NCI-H82 treated with DMSO at 0.1 percent for 48 hours (cell line): ENCODE measurements at regions not wholly inside any gene's neighbourhood (a gene's known extent, or its start where the extent isn't known, plus 50 kb on each side); places are given as distances from the start of the nearest gene placed in this dataset.
"Not testable (repeated sequence)": the region's sequence is repeated elsewhere in the genome, so short reads cannot be mapped to it uniquely, and the experiment has no call there.

Experiments used
- DNase-seq: peaks from one replicate; lab custom pipeline; 2025; ENCODE audit not compliant: unreplicated experiment; lab: John Stamatoyannopoulos, UW

DNA sequence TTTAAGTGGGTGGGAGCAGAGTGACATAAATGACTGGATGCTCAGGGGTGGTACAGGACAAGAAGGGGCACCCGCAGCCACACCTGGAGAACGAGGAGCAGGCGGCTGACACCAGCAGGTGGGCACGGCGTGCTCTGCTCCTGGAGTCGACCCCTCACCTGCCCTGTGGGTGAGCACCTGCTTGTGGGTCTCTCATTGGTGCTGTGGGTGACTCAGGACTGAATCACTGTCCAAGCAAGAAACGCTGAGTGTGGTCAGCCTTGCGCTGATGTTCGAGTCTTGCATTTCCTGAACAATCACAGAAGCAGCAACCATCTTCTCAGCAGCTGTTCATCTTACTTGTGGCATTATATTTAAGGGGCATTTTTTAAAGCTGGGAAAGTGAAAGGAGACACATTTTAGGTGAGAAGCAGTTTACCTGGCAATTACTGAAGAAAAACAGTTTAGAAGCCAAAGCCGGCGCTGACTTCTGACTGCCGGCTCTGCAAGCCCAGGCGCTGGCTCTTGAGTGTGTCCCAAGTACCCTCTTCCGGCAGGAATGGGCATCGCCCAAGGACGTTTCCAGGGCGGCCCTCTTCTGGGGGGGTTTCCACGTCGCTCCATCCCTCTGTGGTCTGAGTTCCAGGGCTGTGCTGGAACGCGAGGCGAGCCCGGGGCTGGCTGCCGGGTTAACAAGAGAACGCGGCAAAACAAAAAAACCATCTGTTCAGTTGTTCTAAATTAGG lies 145.2 kb upstream of the PFKP start:
- no peak for DNase-seq

DNA sequence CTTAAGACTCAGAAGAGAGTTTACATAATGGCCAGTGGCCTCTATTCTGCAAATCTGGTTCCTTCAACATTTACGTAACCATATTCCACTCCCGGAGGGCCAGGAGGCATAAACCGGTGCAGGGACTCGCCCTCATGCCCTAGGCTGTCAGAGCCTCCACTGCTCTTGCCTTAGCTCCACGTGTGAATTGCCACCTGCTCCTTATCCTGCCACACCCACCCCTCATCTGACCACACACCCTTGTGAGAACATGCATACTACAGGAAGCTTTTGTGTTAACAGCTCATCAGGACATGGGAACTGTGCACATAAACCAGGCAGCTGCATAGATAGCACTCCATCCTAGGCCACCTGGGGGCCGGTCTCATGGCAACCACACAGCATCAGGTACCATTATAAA lies 146.7 kb upstream of the PFKP start:
- DNase-seq: no peak

- DNase-seq: no peak
These were observed 147.2 kb upstream of the PFKP start for GRCh38 chr10:2920168-2920567.

GRCh38 chr10:2919016-2919415 lies 148.3 kb upstream of the PFKP start:
- DNase-seq: no peak

DNA sequence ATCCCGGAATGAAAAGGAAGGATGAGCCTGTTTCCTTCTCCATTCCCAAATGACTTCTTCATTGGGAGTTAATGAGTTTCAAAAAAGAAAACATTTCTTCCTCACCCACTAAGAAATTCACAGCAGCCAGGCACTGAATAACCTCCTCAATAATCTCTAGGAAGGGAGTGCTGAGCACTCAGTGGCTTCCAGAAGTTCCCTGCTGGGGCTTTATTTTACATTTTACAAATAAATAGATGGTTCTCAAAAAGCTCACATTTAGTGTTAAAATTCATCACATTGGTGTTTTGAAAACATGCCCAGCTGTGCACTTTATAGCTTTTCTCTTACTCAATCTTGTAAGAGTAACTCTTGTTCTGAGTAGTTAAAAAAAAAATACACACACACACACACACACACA lies 148.9 kb upstream of the PFKP start:
- no peak for DNase-seq

GRCh38 chr10:2917926-2918325 lies 149.4 kb upstream of the PFKP start:
- DNase-seq: no peak

DNA sequence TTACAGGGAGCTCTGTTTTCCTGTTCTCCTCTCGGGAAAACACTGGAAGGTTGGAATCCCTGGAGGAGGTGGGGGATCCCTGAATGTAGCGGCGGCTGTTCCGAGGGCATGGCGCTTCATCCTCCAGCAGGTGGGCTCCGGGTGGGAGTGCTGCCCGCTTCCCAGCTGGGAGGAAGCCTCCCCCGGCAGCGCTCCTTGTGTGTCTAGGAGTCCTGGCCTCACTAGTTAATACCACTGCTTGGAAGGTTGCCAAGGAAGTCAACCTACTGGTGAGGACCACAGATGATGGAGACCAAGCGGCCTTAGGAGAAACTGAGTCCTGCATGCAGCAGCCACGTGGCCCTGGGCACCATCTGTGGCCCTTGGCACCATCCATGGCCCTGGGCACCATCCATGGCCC lies 151.9 kb upstream of the PFKP start:
- no peak for DNase-seq

DNA sequence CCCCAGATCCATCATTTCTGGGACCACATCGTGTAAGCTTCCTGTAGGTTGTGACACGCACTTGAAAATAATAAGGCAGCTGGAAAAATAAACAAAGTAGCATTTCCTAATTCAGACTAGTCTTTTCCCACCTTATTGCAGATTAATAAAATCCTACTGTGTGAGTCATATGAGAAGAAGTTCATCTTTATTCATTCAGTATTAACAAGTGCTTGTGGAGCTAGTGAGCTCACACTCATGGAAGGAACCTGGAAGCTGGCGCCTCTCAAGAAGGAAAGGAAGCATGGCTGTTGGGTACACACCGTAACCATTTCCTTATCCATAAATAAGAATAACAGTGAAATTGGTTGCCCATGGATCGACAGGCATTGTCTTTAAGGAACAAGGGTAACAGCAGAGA lies 152.6 kb upstream of the PFKP start:
- no peak for DNase-seq

DNA sequence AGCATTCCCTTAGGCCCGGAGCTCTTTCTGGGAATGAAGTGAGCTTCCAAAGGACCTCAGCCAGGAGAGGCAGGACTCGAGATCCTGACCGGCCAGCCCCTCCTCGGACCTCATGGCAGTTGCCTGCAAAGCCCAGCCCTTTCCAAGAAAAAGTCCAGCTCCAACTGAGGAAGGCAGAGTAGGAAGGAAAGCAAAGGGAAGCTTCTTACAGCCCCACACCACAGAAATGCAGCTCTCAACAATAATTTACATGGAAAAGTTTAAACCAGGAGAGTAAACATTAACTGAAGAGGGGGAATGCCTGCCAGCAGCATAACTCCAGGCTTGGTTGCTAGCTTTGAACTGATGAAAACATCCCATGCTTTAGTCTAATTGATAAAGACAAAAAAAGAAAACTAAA lies 153.9 kb upstream of the PFKP start:
- DNase-seq: no peak

DNA sequence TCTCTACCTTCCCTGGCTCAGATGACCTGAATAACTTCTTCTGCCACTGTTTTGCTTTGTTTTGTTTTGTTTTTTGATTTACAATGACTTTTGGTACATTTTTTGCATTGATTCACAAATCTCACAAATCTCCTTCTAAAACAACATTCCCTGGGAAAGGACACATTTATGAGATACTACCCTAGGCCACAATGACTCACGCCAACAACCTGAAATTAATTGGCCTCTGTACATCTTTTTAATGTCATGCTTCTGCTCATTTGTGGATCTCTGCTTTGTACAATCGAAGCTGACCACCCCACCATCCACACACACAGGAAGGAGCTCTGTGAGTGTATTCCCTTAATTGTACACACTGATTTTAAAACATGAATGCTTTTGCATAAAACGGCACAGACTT lies 156.7 kb upstream of the PFKP start:
- no peak for DNase-seq

DNA sequence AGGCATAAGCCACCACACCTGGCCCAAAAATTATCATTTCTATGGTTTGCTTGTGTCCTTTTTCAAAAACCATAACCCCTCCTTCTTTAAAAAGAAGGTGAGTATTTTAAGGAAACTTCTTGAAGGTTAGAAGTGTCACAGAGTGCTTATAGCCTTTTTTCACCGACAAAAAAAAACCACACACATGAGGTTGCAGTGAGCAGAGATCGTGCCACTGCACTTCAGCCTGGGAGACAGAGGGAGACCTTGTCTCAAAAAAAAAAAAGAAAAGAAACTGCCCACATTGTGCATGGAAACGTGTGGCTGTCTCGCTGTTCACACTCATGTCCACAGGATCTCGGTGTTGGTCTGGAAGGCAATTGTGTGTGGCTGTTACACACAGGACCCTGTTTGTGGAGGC lies 157.4 kb upstream of the PFKP start:
- DNase-seq: no peak

GRCh38 chr10:2908851-2909630 lies 158.3 kb upstream of the PFKP start:
- no peak for DNase-seq

DNA sequence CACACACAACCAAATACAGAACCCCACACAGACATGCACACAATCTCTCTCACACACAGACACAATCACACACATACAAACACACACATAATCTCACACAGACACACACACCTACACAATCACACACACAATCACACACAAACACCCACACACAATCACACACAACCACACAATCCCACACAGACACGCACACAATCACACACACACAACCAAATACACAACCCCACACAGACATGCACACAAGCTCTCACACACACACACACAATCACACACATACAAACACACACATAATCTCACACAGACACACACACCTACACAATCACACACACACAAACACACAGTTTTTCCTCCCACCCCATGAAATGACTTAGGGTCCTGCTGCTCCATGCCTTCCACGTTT lies 160.4 kb upstream of the PFKP start:
- DNase-seq: no peak

GRCh38 chr10:2905851-2906250 lies 161.5 kb upstream of the PFKP start:
- no peak for DNase-seq

DNA sequence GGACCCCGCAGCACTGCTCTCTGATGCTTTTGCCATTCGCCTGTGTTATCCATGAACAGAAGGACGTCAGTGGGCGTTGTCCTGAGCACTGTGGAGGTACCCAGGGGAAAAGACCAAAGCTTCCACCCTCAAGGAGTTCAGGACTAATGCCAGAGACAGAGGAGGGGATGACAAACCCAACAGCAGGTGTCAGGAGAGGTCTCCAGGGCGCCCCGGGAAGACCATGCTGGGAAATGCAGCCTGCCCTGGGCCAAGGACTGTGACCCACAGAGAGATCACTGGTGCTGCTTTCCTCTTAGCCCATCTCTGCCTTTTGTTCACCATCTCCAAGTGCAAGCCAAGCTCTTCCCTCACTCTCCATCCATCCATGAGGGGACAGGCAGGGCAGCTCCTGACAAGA lies 166.8 kb upstream of the PFKP start:
- DNase-seq: no peak

DNA sequence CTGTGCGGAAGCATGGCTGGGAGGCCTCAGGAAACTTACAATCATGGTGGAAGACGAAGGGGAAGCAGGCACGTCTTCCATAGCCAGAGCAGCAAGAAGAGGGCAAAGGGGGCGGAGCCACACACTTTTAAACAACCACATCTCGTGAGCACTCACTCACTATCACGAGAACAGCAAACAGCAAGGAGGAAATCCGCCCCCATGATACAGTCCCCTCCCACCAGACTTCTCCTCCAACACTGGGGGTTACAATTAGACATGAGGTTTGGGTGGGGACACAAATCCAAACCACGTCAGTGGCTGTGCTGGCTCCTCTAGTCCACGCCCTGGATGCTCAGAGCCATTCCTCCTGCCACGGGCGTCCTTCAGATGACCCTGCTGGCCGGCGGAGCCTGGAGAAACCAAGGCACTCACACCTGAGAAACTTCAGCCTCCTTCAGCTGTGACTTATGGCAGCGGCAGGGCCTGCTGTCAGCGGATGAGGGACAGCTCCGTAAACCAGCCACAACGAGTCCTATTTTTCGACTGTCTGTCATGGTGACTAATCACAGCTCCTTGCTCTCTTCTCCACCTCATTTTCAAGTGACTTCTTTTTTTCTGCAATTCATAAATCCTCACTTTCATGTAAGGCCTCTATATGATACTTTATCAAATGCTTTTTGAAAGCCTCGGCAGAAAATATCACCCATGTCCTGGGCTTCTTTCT lies 167.9 kb upstream of the PFKP start:
- no peak for DNase-seq

DNA sequence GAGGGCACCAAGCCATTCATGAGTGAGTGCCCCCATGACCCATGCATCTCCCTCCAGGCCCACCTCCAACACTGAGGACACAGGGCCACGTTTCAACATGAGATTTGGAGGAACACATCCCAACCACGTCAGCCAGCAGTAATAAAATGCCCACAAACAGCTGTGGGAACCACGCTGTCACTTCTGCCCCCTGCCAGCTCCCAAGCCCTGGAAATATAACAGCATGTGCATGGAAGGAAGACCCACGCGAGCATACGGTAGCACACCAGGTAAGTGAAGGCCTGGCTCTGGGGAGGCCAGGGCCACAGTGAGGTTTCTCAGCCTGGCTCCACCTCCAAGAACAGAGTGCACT lies 168.9 kb upstream of the PFKP start:
- no peak for DNase-seq

GRCh38 chr10:2897619-2898508 lies 169.5 kb upstream of the PFKP start:
- DNase-seq: no peak

GRCh38 chr10:2896334-2896733 lies 171.0 kb upstream of the PFKP start:
- DNase-seq: not testable (repeated sequence)

DNA sequence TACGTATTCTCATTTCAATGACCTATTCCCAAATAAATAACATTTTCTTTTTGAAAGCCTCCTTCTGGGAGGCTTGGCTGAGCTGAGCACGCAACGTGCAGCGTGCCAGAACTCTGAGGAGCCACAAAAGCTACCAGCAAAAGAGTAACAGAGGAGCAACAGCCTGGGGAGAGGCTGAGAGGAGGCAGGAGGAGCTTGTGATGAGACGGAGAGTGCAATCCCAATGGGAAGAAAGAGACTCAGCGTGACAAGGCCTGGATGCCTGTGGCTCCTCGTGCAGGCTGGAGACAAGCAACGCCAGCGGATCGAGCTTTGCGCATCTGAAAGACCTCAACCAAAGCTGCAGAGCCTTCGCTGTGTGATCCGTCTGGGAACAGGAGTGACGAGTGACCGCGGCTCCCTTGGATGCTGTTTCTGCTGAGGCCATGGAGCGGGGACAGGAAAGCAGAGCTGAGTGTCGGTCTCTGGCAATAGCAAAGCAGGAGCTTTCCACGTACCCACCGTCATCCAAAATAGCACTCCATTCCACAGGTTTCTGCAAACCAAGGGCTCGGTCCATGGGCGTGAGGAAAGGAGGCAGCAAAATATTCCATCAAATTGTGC lies 171.7 kb upstream of the PFKP start:
- DNase-seq: no peak

- DNase-seq: no peak
These were observed 173.4 kb upstream of the PFKP start for GRCh38 chr10:2893991-2894390.
